Neural progenitor cell (in vitro differentiated cells): ENCODE measurements at regions not wholly inside any gene's neighbourhood (a gene's known extent, or its start where the extent isn't known, plus 50 kb on each side); places are given as distances from the start of the nearest gene placed in this dataset.

Source experiments
- DNase-seq: peaks from one replicate; pipeline ENCODE4 v3.0.0-alpha.2; 2016; ENCODE audit warnings: low spot score
- H2AFZ ChIP-seq: fragments of 200-600 bp; sonication (generic); replicated peaks from 2 replicates; pipeline ENCODE4 v1.6.1; 2016; ENCODE audit warnings: antibody characterized with exemption
- H3F3A ChIP-seq: fragments of 200-600 bp; sonication (generic); 2 replicates; pipeline ENCODE4 v1.6.1; 2016; ENCODE audit warnings: antibody characterized with exemption, low read depth
- H3K27ac ChIP-seq: fragments of 200-600 bp; sonication (generic); 2 replicates; pipeline ENCODE4 v1.5.1; 2016; ENCODE audit warnings: mild to moderate bottlenecking
- H3K27me3 ChIP-seq: fragments of 200-600 bp; sonication (generic); 2 replicates; pipeline ENCODE4 v1.6.1; 2016; ENCODE audit warnings: mild to moderate bottlenecking, moderate library complexity
- H3K36me3 ChIP-seq: fragments of 200-600 bp; sonication (generic); 2 replicates; pipeline ENCODE4 v1.5.1; 2016
- H3K4me1 ChIP-seq: fragments of 200-600 bp; sonication (generic); 2 replicates; pipeline ENCODE4 v1.6.1; 2016; ENCODE audit warnings: mixed run types
- H3K4me2 ChIP-seq: fragments of 200-600 bp; sonication (generic); 2 replicates; pipeline ENCODE4 v1.6.1; 2016
- H3K4me3 ChIP-seq: fragments of 200-600 bp; sonication (generic); 2 replicates; pipeline ENCODE4 v1.5.1; 2016
- H3K79me2 ChIP-seq: fragments of 200-600 bp; sonication (generic); 2 replicates; pipeline ENCODE4 v1.6.1; 2016; ENCODE audit warnings: low read depth
- H3K9ac ChIP-seq: fragments of 200-600 bp; sonication (generic); 2 replicates; pipeline ENCODE4 v1.6.1; 2016
- H3K9me3 ChIP-seq: fragments of 200-600 bp; sonication (generic); 2 replicates; pipeline ENCODE4 v1.5.1; 2016; ENCODE audit warnings: low read depth
- H4K20me1 ChIP-seq: fragments of 200-600 bp; sonication (generic); 2 replicates; pipeline ENCODE4 v1.6.1; 2016; ENCODE audit warnings: low read depth
- H3K27ac Mint-ChIP-seq: 3 replicates; pipeline ENCODE4 v1.8.0; 2021; ENCODE audit warnings: mixed read lengths
- H3K27me3 Mint-ChIP-seq: 2 replicates; pipeline ENCODE4 v1.8.0; 2022; ENCODE audit warnings: low read depth, mild to moderate bottlenecking, inconsistent platforms, moderate library complexity, mixed read lengths; ENCODE audit not compliant: insufficient read depth
- H3K36me3 Mint-ChIP-seq: 3 replicates; pipeline ENCODE4 v1.8.0; 2021; ENCODE audit warnings: mixed read lengths
- H3K4me1 Mint-ChIP-seq: 3 replicates; pipeline ENCODE4 v1.8.0; 2021; ENCODE audit warnings: mixed read lengths
- H3K4me3 Mint-ChIP-seq: 3 replicates; pipeline ENCODE4 v1.8.0; 2021; ENCODE audit warnings: mild to moderate bottlenecking, moderate library complexity, mixed read lengths
- H3K9me3 Mint-ChIP-seq: 3 replicates; pipeline ENCODE4 v1.8.0; 2020; ENCODE audit warnings: mixed read lengths
- CTCF ChIP-seq: fragments of 200-600 bp; sonication (generic); IDR thresholded peaks from 2 replicates; pipeline ENCODE4 v1.5.1; 2017; ENCODE audit warnings: antibody characterized with exemption, mild to moderate bottlenecking
- EZH2 ChIP-seq: fragments of 200-600 bp; sonication (generic); IDR thresholded peaks from 2 replicates; pipeline ENCODE4 v1.6.1; 2017; ENCODE audit warnings: antibody characterized with exemption, mild to moderate bottlenecking, moderate library complexity
- EZH2phosphoT487 ChIP-seq: fragments of 200-600 bp; sonication (generic); IDR thresholded peaks from 2 replicates; pipeline ENCODE4 v1.6.1; 2017; ENCODE audit warnings: antibody characterized with exemption

GRCh38 chr3:111286746-111287145 lies 215.1 kb downstream of the NECTIN3 start:
- TF ChIP-seq CTCF (no peak), EZH2phosphoT487 (no peak), EZH2 (no peak)
- no peaks in the 10 kb centered on the region for H3K79me2 ChIP-seq
- H3K4me3 ChIP-seq: no peak overlapping the region
- H3K9me3 ChIP-seq: no peaks in the 10 kb centered on the region
- H4K20me1 ChIP-seq: no peaks in the 10 kb centered on the region
- H3K36me3 ChIP-seq: no peaks in the 10 kb centered on the region
- H3K4me1 ChIP-seq: peaks cover 18% of the 10 kb centered on the region
- no peak overlapping the region for H2AFZ ChIP-seq
- H3K4me3 Mint-ChIP-seq: no peak overlapping the region
- H3K9ac ChIP-seq: no peak overlapping the region
- peaks cover 6% of the 10 kb centered on the region for H3K9me3 Mint-ChIP-seq
- DNase-seq: no peak
- no peak overlapping the region for H3K27ac ChIP-seq
- H3K27me3 Mint-ChIP-seq: peaks cover 3% of the 10 kb centered on the region
- H3K27ac Mint-ChIP-seq: no peak overlapping the region
- peaks cover 36% of the 10 kb centered on the region for H3K4me1 Mint-ChIP-seq
- no peaks in the 10 kb centered on the region for H3F3A ChIP-seq
- H3K36me3 Mint-ChIP-seq: no peaks in the 10 kb centered on the region
- H3K4me2 ChIP-seq: no peak overlapping the region
- no peaks in the 10 kb centered on the region for H3K27me3 ChIP-seq

- DNase-seq: no peak
- Histone ChIP-seq H3K4me3 (no peak overlapping the region), H3K4me2 (no peak overlapping the region), H3F3A (no peaks in the 10 kb centered on the region), H3K9me3 (no peaks in the 10 kb centered on the region), H2AFZ (peak overlapping the region; percentile 5), H4K20me1 (no peaks in the 10 kb centered on the region), H3K27me3 (no peaks in the 10 kb centered on the region), H3K36me3 (no peaks in the 10 kb centered on the region), H3K27ac (no peak overlapping the region), H3K79me2 (no peaks in the 10 kb centered on the region), H3K9ac (no peak overlapping the region), H3K4me1 (no peaks in the 10 kb centered on the region)
- H3K9me3 Mint-ChIP-seq: peaks cover 2% of the 10 kb centered on the region
- no peaks in the 10 kb centered on the region for H3K27me3 Mint-ChIP-seq
- H3K4me1 Mint-ChIP-seq: peaks cover 9% of the 10 kb centered on the region
- no peak overlapping the region for H3K4me3 Mint-ChIP-seq
- no peak overlapping the region for H3K27ac Mint-ChIP-seq
- no peaks in the 10 kb centered on the region for H3K36me3 Mint-ChIP-seq
- TF ChIP-seq EZH2phosphoT487 (no peak), CTCF (no peak), EZH2 (no peak)
These were observed 220.5 kb downstream of the NECTIN3 start for GRCh38 chr3:111292117-111292516.

GRCh38 chr3:111299192-111299615 lies 227.6 kb downstream of the NECTIN3 start:
- Histone ChIP-seq H3K4me2 (no peak overlapping the region), H3K9me3 (no peaks in the 10 kb centered on the region), H3F3A (no peaks in the 10 kb centered on the region), H3K36me3 (no peaks in the 10 kb centered on the region), H4K20me1 (no peaks in the 10 kb centered on the region), H3K9ac (no peak overlapping the region), H3K27ac (no peak overlapping the region), H3K27me3 (no peaks in the 10 kb centered on the region), H3K4me1 (peaks cover 8% of the 10 kb centered on the region), H3K79me2 (no peaks in the 10 kb centered on the region), H2AFZ (no peak overlapping the region), H3K4me3 (no peak overlapping the region)
- Mint-ChIP-seq H3K27me3 (no peaks in the 10 kb centered on the region), H3K9me3 (no peaks in the 10 kb centered on the region), H3K36me3 (no peaks in the 10 kb centered on the region), H3K27ac (no peak overlapping the region), H3K4me1 (peaks cover 8% of the 10 kb centered on the region), H3K4me3 (no peak overlapping the region)
- DNase-seq: peak; percentile 45
- TF ChIP-seq EZH2: no peak
- TF ChIP-seq CTCF: peak; percentile 45
